Left cardiac atrium (tissue), 4 donors: ENCODE measurements at regions not wholly inside any gene's neighbourhood (a gene's known extent, or its start where the extent isn't known, plus 50 kb on each side); places are given as distances from the start of the nearest gene placed in this dataset.
"Not testable (repeated sequence)": the region's sequence is repeated elsewhere in the genome, so short reads cannot be mapped to it uniquely, and the experiment has no call there.

Source experiments
- ATAC-seq, 2 donors: fragments of 200-7000 bp; cut with Tn5 transposase; one replicate each; pipeline ENCODE4 v1.9.1; 2020; ENCODE audit warnings: mild to moderate bottlenecking in 2 of 2, moderate library complexity in 2 of 2
- DNase-seq: peaks from one replicate; pipeline ENCODE4 v3.0.0-alpha.2; 2020
- intact Hi-C, 2 donors: fragments of 100-400 bp; cut with DNase I; formaldehyde crosslinking; loops; one replicate each; pipeline versions ENCODE4 v1.14.1 to v1.15.1; 2022 to 2023
- donor health status: DM: no; HTN: yes; CAD: no.
- donor health status: DM: no; HTN: yes; CAD: no; lungs with severe emphysema.
- donor health status: DM: yes; HTN: yes; CAD: no.
- donor health status: Dilated cardiomyopathy.

- intact Hi-C loops, result loop anchor here in 1 of 2 donors (2.0 to 10.0 kb wide), 3 partner anchors 83 to 831 kb away; partner anchors contain the start of genes MKX and MPP7
Measured at GRCh38 chr10:28385748-28386502, 83.1 kb upstream of the MPP7 start.

DNA sequence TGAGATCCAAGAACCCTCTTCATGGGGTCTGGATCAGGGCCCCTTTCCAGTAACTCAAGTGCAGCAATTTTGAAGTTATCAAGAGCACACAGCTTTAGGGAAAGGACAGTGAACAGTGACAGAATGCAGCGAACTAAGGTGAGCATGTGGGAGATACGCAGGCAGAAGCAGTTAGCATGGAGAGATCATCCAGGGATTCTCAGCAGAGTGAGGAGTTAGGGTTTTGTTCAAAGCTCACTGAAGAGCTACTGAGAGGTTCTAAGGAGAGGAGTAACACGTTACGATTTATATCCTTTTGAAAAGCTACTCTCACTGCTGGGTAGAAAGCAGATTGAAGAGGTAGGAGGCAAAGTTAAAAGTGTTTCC, 83.6 kb upstream of the MPP7 start:
- DNase-seq (no peak), ATAC-seq (no peak)
- intact Hi-C loops, result loop anchor here in 1 of 2 donors (10.0 kb wide), 2 partner anchors 642 to 832 kb away; partner anchors contain the start of gene MKX

More at GRCh38 chr10:28385748-28386502, 83.1 kb upstream of the MPP7 start:
- ATAC-seq (no peak), DNase-seq (no peak)

DNA sequence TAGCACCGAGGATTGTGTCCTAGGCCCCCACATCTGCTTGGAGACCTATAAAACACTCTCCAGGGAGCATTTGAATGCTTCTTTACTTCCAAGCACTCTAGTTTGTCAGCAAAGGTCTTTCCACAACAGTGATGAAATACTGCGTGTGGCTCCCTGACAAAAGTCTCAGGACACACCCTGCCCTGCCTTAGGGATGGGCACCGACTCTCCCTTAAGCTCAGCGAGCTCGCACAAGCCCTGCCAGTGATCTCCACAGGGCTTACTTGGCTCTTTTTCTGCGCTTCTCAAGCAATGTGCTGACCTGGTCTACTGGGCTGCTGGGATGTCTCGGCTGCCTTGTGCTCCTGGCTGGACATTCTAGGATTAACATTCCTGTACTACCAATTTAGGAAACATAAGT, 84.3 kb upstream of the MPP7 start:
- no peak for ATAC-seq
- DNase-seq, result no peak
- intact Hi-C loops, result loop anchor here in 1 of 2 donors (10.0 kb wide), 2 partner anchors 642 to 832 kb away; partner anchors contain the start of gene MKX

- DNase-seq, result no peak
- intact Hi-C loops, result no loop called here
- ATAC-seq, result no peak
Measured at GRCh38 chr10:28391283-28391682, 88.4 kb upstream of the MPP7 start.

GRCh38 chr10:28393956-28394568, 91.2 kb upstream of the MPP7 start:
- DNase-seq (peak; percentile 57), ATAC-seq (peak; percentile 88 to 89)
- intact Hi-C loops, result no loop called here

DNA sequence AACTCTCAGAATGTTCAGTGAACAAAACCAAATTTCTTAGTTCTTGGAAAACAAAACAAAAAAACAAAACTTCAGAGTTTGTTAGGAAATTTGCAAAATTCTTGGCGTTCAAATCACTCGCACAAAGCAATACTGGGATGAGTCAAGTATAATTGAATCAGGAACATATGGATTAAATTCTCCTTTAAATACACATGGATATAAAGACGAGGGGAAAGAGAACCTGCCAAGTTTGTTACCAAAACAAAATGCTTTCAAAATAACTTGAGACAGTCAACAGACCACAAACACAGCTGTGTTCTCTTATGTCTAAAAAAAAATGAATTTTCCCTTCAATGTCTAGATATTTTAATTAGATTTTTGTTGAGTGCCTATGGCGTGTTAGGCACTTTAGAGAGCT, 93.5 kb upstream of the MPP7 start:
- intact Hi-C loops, result no loop called here
- ATAC-seq (no peak), DNase-seq (no peak)

DNA sequence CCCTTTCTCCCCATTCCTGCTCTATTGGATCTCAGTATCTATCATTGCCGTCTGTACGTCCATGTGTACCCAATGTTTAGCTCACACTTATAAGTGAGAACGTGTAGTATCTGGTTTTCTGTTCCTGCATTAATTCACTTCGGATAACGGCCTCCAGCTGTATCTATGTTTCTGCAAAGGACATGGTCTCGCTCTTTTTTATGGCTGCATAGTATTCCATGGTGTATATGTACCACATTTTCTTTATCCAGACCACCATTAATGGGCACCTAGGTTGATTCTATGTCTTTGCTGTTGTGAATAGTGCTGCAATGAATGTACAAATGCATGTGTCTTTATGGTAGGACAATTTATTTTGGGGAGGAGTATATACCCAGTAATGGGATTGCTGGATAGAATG, 94.4 kb upstream of the MPP7 start:
- no peak for ATAC-seq
- no peak for DNase-seq
- intact Hi-C loops, result no loop called here

DNA sequence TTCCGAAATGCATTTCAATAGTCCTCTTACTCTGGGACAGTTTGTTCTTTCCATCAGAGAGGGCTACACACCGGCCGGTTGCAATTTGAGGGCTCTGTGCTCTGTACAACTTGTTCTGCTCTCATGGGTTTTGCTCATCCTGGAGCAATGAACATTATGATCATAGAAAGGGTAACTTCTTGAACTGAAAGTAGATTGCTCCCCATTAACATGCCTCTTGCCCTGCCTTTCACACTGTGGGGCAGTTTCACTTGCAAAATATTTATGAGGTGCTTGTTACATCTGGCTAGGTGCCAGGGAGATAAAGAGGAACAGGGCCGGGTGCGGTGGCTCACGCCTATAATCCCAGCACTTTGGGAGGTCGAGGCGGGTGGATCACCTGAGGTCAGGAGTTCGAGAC, 97.3 kb upstream of the MPP7 start:
- ATAC-seq (no peak), DNase-seq (no peak)
- intact Hi-C loops, result no loop called here

- no peak for DNase-seq
- intact Hi-C loops, result no loop called here
- peak in 1 of 2 donors; percentile 54 for ATAC-seq
Measured at GRCh38 chr10:28400681-28401080, 97.8 kb upstream of the MPP7 start.

DNA sequence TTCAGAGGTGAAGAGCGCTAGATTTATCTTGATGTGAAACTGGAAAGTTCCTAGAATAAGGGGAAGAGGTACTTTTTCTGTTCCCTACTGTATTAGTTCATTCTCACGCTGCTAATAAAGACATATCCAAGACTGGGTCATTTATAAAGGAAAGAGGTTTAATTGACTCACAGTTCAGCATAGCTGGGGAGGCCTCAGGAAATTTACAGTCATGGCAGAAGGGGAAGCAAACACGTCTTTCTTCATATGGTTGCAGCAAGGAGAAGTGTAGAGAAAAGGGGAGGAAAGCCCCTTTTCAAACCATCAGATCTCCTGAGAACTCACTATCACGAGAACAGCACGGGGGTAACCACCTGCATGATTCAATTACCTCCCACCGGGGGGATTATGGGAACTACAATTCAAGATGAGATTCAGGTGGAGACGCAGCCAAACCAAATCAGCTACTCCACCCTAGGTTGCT, 99.8 kb upstream of the MPP7 start:
- intact Hi-C loops, DNase-seq, ATAC-seq: not testable (repeated sequence)

DNA sequence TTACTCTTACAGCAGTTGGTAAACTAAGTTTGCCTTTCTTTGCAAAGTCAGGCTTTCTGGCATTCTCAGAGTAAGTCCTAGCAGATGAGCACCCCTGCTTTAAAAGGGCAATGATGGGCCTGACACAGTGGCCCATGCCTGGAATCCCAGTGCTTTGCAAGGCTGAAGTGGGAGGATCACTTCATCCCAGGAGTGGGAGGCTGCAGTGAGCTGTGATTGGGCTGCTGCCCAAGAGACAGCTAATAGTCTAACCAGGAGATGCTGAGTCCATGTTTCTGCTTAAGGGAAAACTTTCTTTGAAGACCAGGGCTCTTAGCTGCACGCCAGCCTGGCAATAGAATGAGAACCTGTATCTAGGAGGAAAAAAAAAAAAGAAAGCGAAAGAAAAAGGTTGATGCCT, 100.2 kb upstream of the MPP7 start:
- intact Hi-C loops, result no loop called here
- DNase-seq, result no peak
- peak in 1 of 2 donors; percentile 56 for ATAC-seq

GRCh38 chr10:28408237-28408777, 105.4 kb upstream of the MPP7 start:
- no peak for DNase-seq
- intact Hi-C loops, result no loop called here
- no peak for ATAC-seq

- ATAC-seq (peak in 1 of 2 donors; percentile 34), DNase-seq (no peak)
- intact Hi-C loops, result no loop called here
Measured at GRCh38 chr10:28410420-28411135, 107.7 kb upstream of the MPP7 start.

DNA sequence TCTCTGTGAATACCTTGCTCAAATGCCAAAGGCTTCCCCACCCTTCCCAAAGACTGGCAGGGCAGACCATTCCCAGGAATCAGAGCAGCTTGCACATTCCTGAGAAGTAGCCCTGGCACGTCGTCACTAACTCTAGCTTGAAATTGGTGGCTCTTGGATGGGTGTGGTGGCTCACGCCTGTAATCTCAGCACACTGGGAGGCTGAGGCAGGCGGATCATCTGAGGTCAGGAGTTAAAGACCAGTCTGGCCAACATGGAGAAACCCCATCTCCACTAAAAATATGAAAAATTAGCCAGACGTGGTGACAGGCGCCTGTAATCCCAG, 108.2 kb upstream of the MPP7 start:
- intact Hi-C loops, result no loop called here
- no peak for DNase-seq
- no peak for ATAC-seq

DNA sequence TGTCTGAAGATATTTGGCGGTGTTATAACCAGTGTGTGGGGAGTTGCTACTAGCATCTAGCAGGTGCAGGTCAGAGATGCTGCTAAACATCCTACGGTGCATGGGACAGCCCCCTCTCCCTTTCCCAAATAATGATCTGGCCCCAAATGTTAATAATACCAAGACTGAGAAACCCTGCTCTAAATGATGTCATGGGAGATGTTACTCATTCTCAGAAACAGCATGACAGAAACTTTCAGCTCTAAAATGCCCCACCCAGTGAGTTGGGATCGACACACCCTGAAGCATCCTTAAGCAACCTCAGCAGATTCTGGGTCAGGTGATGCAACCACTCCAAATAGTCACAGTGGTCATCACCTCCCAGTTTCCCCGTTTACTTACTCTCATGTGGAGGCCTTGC, 108.8 kb upstream of the MPP7 start:
- intact Hi-C loops, result no loop called here
- no peak for DNase-seq
- ATAC-seq, result peak in 1 of 2 donors; percentile 44

DNA sequence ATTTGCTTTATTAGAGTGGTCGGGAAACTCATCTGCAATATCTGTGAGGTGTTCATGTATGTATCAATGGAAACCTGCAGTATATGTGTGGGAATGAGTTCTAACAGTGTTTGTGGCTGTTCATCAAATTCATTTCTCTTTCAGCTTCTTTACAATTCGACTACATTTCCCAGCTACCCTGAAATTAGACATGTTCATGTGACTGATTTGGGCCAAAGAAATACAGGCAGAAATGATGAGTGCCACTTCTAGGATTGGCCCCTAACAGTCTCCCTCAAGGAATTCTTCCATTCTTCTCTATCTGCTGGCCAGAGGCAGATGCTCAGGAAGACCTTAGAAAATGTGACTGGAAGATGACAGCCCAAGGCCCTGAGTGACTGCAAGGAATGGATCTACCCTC, 114.8 kb upstream of the WAC start:
- intact Hi-C loops, result no loop called here
- ATAC-seq, result no peak
- DNase-seq, result no peak

GRCh38 chr10:28425422-28425821, 107.5 kb upstream of the WAC start:
- intact Hi-C loops, result no loop called here
- ATAC-seq (no peak), DNase-seq (no peak)

DNA sequence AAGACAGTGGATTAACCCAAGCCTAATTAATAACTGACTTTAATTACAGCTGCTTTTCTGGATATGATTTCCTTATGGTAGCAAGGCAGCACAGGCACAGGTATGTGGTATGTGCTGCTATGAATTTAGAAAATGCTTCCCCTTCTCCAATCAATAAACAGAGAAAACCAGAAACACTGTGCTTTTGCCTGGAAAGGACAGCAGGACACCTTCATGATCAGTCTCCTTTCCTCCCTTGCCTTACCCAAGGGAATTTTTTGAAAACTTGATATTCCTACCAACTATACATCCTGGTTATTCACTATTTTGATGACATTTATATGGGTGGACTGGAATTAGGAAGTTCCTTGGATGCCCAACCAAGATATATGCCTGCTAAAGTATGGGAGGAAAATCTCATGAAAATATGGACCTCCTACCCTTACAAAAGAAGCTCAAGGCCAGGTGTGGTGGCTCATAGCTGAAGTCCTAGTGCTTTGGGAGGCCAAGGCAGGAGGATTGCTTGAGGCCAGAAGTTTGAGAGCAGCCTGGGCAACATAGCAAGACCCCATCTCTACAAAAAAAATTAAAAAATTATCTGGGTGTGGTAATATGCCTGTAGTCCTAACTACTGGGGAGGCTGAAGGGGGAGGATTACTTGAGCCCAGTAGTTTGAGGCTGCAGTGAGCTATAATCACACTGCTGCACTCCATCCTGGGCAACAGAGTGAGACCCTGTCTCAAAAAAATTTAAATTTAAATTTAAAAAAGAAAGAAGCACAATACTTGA, 106.3 kb upstream of the WAC start:
- intact Hi-C loops, result no loop called here
- ATAC-seq (no peak), DNase-seq (no peak)

DNA sequence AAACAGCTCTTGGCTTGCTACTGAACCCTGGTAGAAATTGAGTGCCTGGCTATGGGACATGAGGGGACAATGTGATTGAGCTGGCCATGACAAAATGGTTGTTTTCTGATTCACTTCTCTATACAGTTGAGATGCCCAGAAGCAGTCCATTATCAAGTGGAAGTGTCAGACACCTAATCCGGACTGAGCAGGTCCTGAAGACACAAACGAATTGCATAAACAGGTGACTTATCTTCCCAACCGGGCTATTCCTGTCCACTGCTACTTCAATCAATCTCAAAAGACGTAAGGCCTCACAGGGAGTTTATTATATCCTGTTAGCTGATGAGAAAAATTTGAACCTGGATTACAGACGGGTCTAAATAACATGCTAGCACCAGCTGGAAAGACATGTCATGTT, 105.5 kb upstream of the WAC start:
- DNase-seq, result no peak
- ATAC-seq, result no peak
- intact Hi-C loops, result no loop called here
